DMS53 treated with DMSO at 0.1 percent for 48 hours (cell line): ENCODE measurements at regions not wholly inside any gene's neighbourhood (a gene's known extent, or its start where the extent isn't known, plus 50 kb on each side); places are given as distances from the start of the nearest gene placed in this dataset.
A peak's percentile ranks its signal among the peaks of the same experiment; 100 is the strongest.
"Not testable (repeated sequence)": the region's sequence is repeated elsewhere in the genome, so short reads cannot be mapped to it uniquely, and the experiment has no call there.

ENCODE experiments used
- DNase-seq: peaks from one replicate; lab custom pipeline; 2025; ENCODE audit not compliant: unreplicated experiment; lab: John Stamatoyannopoulos, UW

- no peak for DNase-seq
Observed at GRCh38 chr1:59194621-59195020, 102.3 kb upstream of the FGGY start.

GRCh38 chr1:59195151-59195550 lies 101.7 kb upstream of the FGGY start:
- no peak for DNase-seq

- no peak for DNase-seq
Observed at GRCh38 chr1:59198564-59198963, 98.3 kb upstream of the FGGY start.

- no peak for DNase-seq
Observed at GRCh38 chr1:59199147-59199546, 97.7 kb upstream of the FGGY start.

GRCh38 chr1:59199719-59200376 lies 97.0 kb upstream of the FGGY start:
- DNase-seq, result peak; percentile 93

GRCh38 chr1:59201341-59201740 lies 95.6 kb upstream of the FGGY start:
- DNase-seq, result no peak

- no peak for DNase-seq
Observed at GRCh38 chr1:59202455-59202854, 94.4 kb upstream of the FGGY start.

- DNase-seq, result no peak
Observed at GRCh38 chr1:59204001-59204400, 92.9 kb upstream of the FGGY start.

GRCh38 chr1:59206616-59207015 lies 90.3 kb upstream of the FGGY start:
- DNase-seq, result not testable (repeated sequence)

- not testable (repeated sequence) for DNase-seq
Observed at GRCh38 chr1:59210430-59210829, 86.5 kb upstream of the FGGY start.

GRCh38 chr1:59212706-59213105 lies 84.2 kb upstream of the FGGY start:
- no peak for DNase-seq

- DNase-seq, result peak; percentile 99
Observed at GRCh38 chr1:59214248-59215208, 82.4 kb upstream of the FGGY start.

GRCh38 chr1:59215766-59216291 lies 81.1 kb upstream of the FGGY start:
- peak; percentile 99 for DNase-seq

- not testable (repeated sequence) for DNase-seq
Observed at GRCh38 chr1:59217439-59217838, 79.5 kb upstream of the FGGY start.

- no peak for DNase-seq
Observed at GRCh38 chr1:59218521-59219236, 78.2 kb upstream of the FGGY start.

GRCh38 chr1:59219916-59220315 lies 77.0 kb upstream of the FGGY start:
- no peak for DNase-seq

GRCh38 chr1:59220356-59220755 lies 76.5 kb upstream of the FGGY start:
- no peak for DNase-seq

- DNase-seq, result no peak
Observed at GRCh38 chr1:59223198-59223597, 73.7 kb upstream of the FGGY start.

GRCh38 chr1:59223989-59224634 lies 72.8 kb upstream of the FGGY start:
- DNase-seq, result no peak

- DNase-seq, result no peak
Observed at GRCh38 chr1:59225594-59226316, 71.1 kb upstream of the FGGY start.
